BE2C (cell line): ENCODE measurements at regions not wholly inside any gene's neighbourhood (a gene's known extent, or its start where the extent isn't known, plus 50 kb on each side); places are given as distances from the start of the nearest gene placed in this dataset.

ENCODE experiments used
- DNase-seq: peaks from one replicate; pipeline ENCODE4 v3.0.0-alpha.2; 2020
- H3K27me3 ChIP-seq: fragments of 250-450 bp; sonication (Bioruptor Pico); 2 replicates; pipeline ENCODE4 v1.5.1; 2020; ENCODE audit warnings: mild to moderate bottlenecking
- H3K36me3 ChIP-seq: fragments of 250-450 bp; sonication (Bioruptor Pico); 2 replicates; pipeline ENCODE4 v1.5.1; 2020; ENCODE audit warnings: mild to moderate bottlenecking
- H3K4me1 ChIP-seq: fragments of 250-450 bp; sonication (Bioruptor Pico); 2 replicates; pipeline ENCODE4 v1.5.1; 2020
- H3K4me3 ChIP-seq: 2 replicates; pipeline ENCODE4 v1.5.1; 2011; ENCODE audit warnings: low read depth, low read length
- H3K9me3 ChIP-seq: fragments of 250-450 bp; sonication (Bioruptor Pico); 2 replicates; pipeline ENCODE4 v1.5.1; 2020
- CTCF ChIP-seq: IDR thresholded peaks from 2 replicates; pipeline ENCODE4 v1.5.1; 2012; ENCODE audit warnings: mild to moderate bottlenecking, low read depth, low read length

DNA sequence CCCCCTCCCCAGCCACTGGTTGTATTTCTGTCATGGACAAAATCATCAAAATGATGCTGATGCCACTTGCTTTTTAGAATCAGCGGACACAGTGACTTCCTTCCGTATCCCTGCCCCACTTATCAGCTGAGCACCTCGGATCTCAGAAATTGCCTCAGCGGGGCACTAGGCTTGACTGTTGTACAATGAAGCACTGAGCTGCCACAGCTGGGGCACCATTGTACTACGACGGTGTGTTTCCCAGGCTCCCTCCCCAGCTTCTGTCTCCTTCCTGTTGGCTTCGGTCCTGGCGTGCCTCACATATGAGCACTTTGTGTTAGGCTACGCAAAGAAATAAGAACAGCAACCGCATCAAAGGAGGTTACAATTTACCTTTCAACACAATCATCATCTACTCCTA, 82.4 kb downstream of the F11 start:
- Histone ChIP-seq H3K36me3 (no peaks in the 10 kb centered on the region), H3K4me1 (no peaks in the 10 kb centered on the region), H3K27me3 (peaks cover 4% of the 10 kb centered on the region), H3K9me3 (no peaks in the 10 kb centered on the region), H3K4me3 (no peak overlapping the region)
- TF ChIP-seq CTCF: no peak
- DNase-seq: no peak

DNA sequence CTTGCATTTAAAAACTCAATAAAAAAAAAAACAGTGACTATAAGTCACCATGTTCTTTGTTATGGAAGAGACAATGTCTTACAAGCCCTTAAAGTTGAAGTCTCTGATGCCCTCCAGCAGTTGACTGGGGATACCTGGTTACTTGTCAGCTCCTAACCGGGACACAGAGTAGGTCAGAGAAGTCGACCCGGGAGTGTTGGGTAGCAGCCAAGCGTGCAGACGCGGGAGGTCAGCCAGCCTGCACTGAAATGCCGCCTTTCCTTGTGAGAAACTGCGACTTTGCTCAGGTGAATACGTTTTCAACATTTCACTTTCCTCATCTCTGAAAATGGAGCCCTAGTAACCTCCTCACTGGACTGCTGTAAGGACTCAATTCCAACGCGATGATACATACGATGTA, 81.8 kb downstream of the F11 start:
- H3K27me3 ChIP-seq: peaks cover 4% of the 10 kb centered on the region
- TF ChIP-seq CTCF: no peak

GRCh38 chr4:186345184-186345583, 79.2 kb downstream of the F11 start:
- peaks cover 4% of the 10 kb centered on the region for H3K27me3 ChIP-seq
- no peak overlapping the region for H3K4me3 ChIP-seq
- no peak for DNase-seq
- H3K36me3 ChIP-seq: no peaks in the 10 kb centered on the region
- no peaks in the 10 kb centered on the region for H3K9me3 ChIP-seq
- no peaks in the 10 kb centered on the region for H3K4me1 ChIP-seq
- TF ChIP-seq CTCF: no peak

More for the DNA sequence above, 81.8 kb downstream of the F11 start:
- DNase-seq: no peak
- H3K4me1 ChIP-seq: no peaks in the 10 kb centered on the region
- no peak overlapping the region for H3K4me3 ChIP-seq
- no peaks in the 10 kb centered on the region for H3K9me3 ChIP-seq
- no peaks in the 10 kb centered on the region for H3K36me3 ChIP-seq

DNA sequence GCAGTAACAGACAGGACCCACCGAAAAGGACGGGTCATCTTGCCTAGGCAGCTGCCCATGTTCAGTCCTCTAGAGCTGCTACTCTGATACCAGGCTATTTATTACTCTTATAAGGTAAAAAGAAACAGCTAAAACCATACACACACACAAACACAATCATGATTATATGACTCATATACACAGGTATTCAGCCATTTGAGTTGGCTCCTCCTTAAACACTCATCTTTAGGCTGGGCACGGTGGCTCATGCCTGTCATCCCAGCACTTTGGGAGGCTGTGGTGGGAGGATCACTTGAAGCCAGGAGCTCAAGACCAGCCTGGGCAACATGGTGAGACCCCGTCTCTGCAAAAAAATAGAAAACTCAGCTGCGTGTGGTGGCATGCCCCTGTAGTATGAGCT, 76.6 kb downstream of the F11 start:
- no peak for TF ChIP-seq CTCF
- DNase-seq: no peak
- H3K4me1 ChIP-seq: no peaks in the 10 kb centered on the region
- H3K27me3 ChIP-seq: peaks cover 4% of the 10 kb centered on the region
- no peak overlapping the region for H3K4me3 ChIP-seq
- no peaks in the 10 kb centered on the region for H3K36me3 ChIP-seq
- H3K9me3 ChIP-seq: no peaks in the 10 kb centered on the region

GRCh38 chr4:186341655-186342054, 75.7 kb downstream of the F11 start:
- Histone ChIP-seq H3K9me3 (no peaks in the 10 kb centered on the region), H3K4me3 (no peak overlapping the region), H3K27me3 (peaks cover 2% of the 10 kb centered on the region; the same call in 1 of the 2 replicates), H3K4me1 (no peaks in the 10 kb centered on the region), H3K36me3 (no peaks in the 10 kb centered on the region)
- DNase-seq: no peak
- TF ChIP-seq CTCF: no peak
